Psoas muscle (tissue), 7 donors: ENCODE measurements at regions not wholly inside any gene's neighbourhood (a gene's known extent, or its start where the extent isn't known, plus 50 kb on each side); places are given as distances from the start of the nearest gene placed in this dataset.
A peak's percentile ranks its signal among the peaks of the same experiment; 100 is the strongest.

Source experiments
- ATAC-seq, 4 donors: fragments of 200-7000 bp; cut with Tn5 transposase; one replicate each; pipeline ENCODE4 v1.9.1; 2020; ENCODE audit warnings: moderate library complexity in 3 of 4, mild to moderate bottlenecking in 2 of 4
- DNase-seq, 2 donors: peaks; one replicate each; pipeline ENCODE4 v3.0.0-alpha.2; 2020
- H3K27ac ChIP-seq: fragments of 200-600 bp; one replicate; pipeline ENCODE4 v1.8.0; 2022
- H3K27me3 ChIP-seq, 3 donors: fragments of 200-600 bp in 1 of 3; one replicate each; pipeline versions ENCODE4 v1.6.1 to v1.8.0; 2013 to 2022; ENCODE audit warnings: low read length in 2 of 3, mild to moderate bottlenecking in 2 of 3, moderate library complexity in 1 of 3; ENCODE audit not compliant: insufficient read depth in 3 of 3
- H3K36me3 ChIP-seq, 2 donors: fragments of 200-600 bp in 1 of 2; one replicate each; pipeline versions ENCODE4 v1.6.1 to v1.8.0; 2013 to 2022; ENCODE audit warnings: low read depth in 1 of 2, mild to moderate bottlenecking in 1 of 2, moderate library complexity in 1 of 2; ENCODE audit not compliant: insufficient read depth in 1 of 2
- H3K4me1 ChIP-seq: fragments of 200-600 bp; one replicate; pipeline ENCODE4 v1.8.0; 2022
- H3K4me3 ChIP-seq: fragments of 200-600 bp; one replicate; pipeline ENCODE4 v1.8.0; 2022; ENCODE audit warnings: mild to moderate bottlenecking
- H3K9me3 ChIP-seq: fragments of 200-600 bp; one replicate; pipeline ENCODE4 v1.8.0; 2022
- WGBS, 3 donors: extraction: QIAGEN DNeasy Blood & Tissue Kit; methylation state at CpG; one replicate each; pipeline versions ENCODE4 v1.1.6 to v1.1.7; 2013; 5-methylcytosine and 5-hydroxymethylcytosine counted together
- intact Hi-C, 2 donors: fragments of 100-400 bp; cut with DNase I; formaldehyde crosslinking; loops; one replicate each; pipeline versions ENCODE4 v1.11.0 to v1.14.2; 2022
- TF ChIP-seq, protein P1 (sequence below): fragments of 200-600 bp; IDR thresholded peaks from one replicate; pipeline ENCODE4 v1.8.0; 2022; ENCODE audit warnings: antibody characterized with exemption
- donor health status: healthy with polysubstance abuse.
- donor health status: DM: no; HTN: no; CAD: no; lungs with moderate emphysema.
- donor health status: Bipolar disorder and iron deficiency.
- donor health status: healthy.
- donor health status: DM: yes; HTN: yes; CAD: no.
- donor health status: DM: no; HTN: no; CAD: no.
- donor health status: DM: yes; HTN: yes; CAD: no.

DNA sequence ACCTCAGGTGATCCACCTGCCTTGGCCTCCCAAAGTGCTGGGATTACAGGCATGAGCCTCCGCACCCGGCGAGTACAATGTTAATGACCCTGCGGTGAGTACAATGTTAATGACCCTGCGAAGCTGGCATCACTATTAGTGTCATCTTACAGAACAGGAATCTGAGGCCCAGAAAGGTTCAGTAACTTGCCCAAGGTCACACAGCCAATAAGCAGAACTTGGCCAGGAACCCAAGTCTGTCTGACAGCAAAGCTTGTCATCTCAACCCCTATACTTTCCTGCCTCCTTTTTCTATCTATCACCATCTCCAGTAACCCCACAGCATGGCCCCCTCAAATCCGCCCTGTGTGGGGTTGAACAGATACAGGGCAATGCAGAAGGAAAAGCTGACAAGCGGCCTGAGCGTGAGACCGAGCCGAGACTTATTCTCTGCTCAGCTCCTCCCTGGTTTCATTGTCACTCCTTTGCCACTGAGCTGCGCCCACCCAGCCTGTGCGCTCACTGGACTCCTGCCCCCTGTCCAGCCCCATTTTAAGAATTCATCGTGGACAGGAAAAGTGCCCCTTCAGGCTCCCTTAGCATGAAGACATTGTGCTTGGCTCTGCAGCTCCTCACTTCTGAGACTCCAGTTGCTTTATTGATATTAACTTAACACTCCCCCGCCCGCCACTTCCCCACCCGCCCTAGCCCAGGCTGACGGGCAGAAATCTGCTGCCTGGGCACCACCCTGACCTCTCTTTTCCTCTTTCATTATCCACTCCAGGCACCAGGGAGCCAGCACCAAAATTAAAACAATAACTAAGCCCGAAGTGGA lies 58.1 kb upstream of the LBX1 start:
- TF ChIP-seq, protein P1, sequence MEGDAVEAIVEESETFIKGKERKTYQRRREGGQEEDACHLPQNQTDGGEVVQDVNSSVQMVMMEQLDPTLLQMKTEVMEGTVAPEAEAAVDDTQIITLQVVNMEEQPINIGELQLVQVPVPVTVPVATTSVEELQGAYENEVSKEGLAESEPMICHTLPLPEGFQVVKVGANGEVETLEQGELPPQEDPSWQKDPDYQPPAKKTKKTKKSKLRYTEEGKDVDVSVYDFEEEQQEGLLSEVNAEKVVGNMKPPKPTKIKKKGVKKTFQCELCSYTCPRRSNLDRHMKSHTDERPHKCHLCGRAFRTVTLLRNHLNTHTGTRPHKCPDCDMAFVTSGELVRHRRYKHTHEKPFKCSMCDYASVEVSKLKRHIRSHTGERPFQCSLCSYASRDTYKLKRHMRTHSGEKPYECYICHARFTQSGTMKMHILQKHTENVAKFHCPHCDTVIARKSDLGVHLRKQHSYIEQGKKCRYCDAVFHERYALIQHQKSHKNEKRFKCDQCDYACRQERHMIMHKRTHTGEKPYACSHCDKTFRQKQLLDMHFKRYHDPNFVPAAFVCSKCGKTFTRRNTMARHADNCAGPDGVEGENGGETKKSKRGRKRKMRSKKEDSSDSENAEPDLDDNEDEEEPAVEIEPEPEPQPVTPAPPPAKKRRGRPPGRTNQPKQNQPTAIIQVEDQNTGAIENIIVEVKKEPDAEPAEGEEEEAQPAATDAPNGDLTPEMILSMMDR: no peak
- no peak for ATAC-seq
- Histone ChIP-seq H3K36me3 (no peaks in the 10 kb centered on the region), H3K4me1 (peaks cover 6% of the 10 kb centered on the region), H3K9me3 (no peaks in the 10 kb centered on the region), H3K27ac (no peak overlapping the region), H3K4me3 (no peak overlapping the region), H3K27me3 (peaks cover 0 to 28% (median 6%) of the 10 kb centered on the region in 3 donors)
- no peak for DNase-seq
- intact Hi-C loops: no loop called here
- WGBS, 3 donors: 66% methylated on average over 18 of the region's 18 CpGs

DNA sequence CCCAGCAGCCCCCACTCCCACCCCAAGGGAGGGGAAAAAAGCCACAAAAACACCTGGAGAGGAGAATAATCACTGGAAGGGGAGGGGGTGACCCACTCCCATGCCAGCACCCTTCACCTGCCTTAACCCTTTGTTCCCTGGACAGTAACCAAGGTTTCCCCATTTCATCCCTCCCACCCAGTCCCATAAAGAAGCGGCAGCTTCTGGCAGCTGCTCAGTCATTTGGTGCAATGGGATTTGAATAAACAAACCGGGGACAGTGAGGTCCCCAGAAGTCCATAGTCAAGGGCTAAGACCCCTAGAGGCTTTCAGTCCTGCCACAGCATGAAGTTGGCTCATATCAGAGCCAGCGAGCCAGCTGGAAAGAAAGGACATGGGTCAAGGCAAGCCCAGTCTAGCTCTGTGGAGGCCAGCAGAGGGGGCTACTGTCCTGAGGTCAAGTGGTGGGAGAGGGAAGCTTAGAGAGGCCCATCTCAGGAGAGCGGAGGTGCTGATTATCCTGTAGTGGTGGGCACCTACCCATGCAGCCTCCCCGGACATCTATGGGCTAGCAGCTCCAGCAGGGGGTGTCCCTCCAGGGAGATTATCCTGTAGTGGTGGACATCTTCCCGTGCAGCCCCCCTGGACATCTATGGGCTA lies 58.9 kb upstream of the LBX1 start:
- Histone ChIP-seq H3K4me3 (no peak overlapping the region), H3K27me3 (peaks cover 0 to 32% (median 6%) of the 10 kb centered on the region in 3 donors), H3K27ac (no peak overlapping the region), H3K4me1 (peaks cover 10% of the 10 kb centered on the region), H3K9me3 (no peaks in the 10 kb centered on the region), H3K36me3 (no peaks in the 10 kb centered on the region)
- TF ChIP-seq, protein P1: peak; percentile 19
- ATAC-seq (no peak), DNase-seq (no peak)
- 58 to 72% (median 61%) methylated on average over 5 to 6 of the region's 6 CpGs for WGBS, 3 donors
- intact Hi-C loops: no loop called here

DNA sequence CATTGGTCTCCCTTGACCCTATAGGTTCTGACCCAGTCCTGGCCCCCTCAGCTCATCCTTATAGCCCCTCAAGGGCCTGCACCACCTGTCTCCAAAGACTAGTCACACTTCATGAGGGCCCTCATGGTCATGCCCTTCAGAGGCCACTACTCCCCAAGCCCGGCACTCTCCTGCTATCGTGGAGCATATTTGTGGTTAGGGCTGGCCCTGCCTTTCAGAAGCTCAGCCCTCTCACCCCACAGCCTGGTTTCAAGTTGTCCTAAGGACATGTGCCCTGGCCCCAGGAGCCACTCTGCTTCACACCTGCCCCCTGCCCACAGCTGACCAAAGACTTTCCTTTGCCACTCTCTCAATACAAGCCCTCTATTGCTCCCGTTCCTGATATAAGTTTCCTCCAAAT lies 60.3 kb upstream of the LBX1 start:
- Histone ChIP-seq H3K36me3 (no peaks in the 10 kb centered on the region), H3K4me1 (peaks cover 16% of the 10 kb centered on the region), H3K27ac (no peak overlapping the region), H3K27me3 (peaks cover 0 to 35% (median 2%) of the 10 kb centered on the region in 3 donors), H3K9me3 (no peaks in the 10 kb centered on the region), H3K4me3 (no peak overlapping the region)
- 57 to 77% (median 75%) methylated on average over 3 of the region's 3 CpGs for WGBS, 3 donors
- ATAC-seq (no peak), DNase-seq (no peak)
- intact Hi-C loops: no loop called here
- TF ChIP-seq, protein P1: no peak

DNA sequence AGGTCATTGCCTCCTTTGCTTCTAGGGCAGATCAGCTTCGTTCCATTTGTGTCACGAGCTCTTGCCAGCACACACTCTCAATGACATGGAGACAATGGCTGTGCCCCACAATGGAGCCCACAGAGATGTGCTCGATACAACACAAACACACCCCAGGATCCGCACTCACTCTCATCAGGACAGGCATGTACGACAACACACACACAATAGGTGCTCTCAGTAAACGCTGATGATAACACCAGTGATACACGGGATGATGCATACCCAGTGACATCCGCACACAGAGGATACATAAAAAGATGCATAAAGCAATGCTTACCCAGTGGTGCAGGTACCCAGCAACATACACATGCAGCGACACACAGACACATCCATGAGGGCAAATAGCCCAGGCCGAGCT lies 61.2 kb upstream of the LBX1 start:
- DNase-seq (no peak), ATAC-seq (no peak)
- H3K27me3 ChIP-seq: peaks cover 0 to 27% (median 0%) of the 10 kb centered on the region in 3 donors
- intact Hi-C loops: loop anchor here (2.0 to 5.0 kb wide), 3 partner anchors 38 to 76 kb away; partner anchors contain the start of gene LBX1 (in 1 of the 2)
- no peak overlapping the region for H3K27ac ChIP-seq
- peaks cover 16% of the 10 kb centered on the region for H3K4me1 ChIP-seq
- TF ChIP-seq, protein P1: no peak
- H3K9me3 ChIP-seq: no peaks in the 10 kb centered on the region
- WGBS, 3 donors: 63 to 70% (median 67%) methylated on average over 10 of the region's 10 CpGs
- H3K4me3 ChIP-seq: no peak overlapping the region
- H3K36me3 ChIP-seq: no peaks in the 10 kb centered on the region
